ENCODE measurements at regions not wholly inside any gene's neighbourhood (a gene's known extent, or its start where the extent isn't known, plus 50 kb on each side); places are given as distances from the start of the nearest gene placed in this dataset.

- no peak for TF ChIP-seq RARB (CRISPR knock-in tag; IDR thresholded peaks at IDR 0.05)
- TF ChIP-seq ZFP3 (CRISPR knock-in tag; IDR thresholded peaks at IDR 0.05), result no peak
- TF ChIP-seq ARNTL (CRISPR knock-in tag; IDR thresholded peaks at IDR 0.05; ENCODE audit: borderline replicate concordance, low read depth), result no peak
- TF ChIP-seq SNAI2 (CRISPR knock-in tag; IDR thresholded peaks at IDR 0.05), result no peak
- no peak for TF ChIP-seq ZFP30 (CRISPR knock-in tag; IDR thresholded peaks at IDR 0.05)
- TF ChIP-seq, protein P1, sequence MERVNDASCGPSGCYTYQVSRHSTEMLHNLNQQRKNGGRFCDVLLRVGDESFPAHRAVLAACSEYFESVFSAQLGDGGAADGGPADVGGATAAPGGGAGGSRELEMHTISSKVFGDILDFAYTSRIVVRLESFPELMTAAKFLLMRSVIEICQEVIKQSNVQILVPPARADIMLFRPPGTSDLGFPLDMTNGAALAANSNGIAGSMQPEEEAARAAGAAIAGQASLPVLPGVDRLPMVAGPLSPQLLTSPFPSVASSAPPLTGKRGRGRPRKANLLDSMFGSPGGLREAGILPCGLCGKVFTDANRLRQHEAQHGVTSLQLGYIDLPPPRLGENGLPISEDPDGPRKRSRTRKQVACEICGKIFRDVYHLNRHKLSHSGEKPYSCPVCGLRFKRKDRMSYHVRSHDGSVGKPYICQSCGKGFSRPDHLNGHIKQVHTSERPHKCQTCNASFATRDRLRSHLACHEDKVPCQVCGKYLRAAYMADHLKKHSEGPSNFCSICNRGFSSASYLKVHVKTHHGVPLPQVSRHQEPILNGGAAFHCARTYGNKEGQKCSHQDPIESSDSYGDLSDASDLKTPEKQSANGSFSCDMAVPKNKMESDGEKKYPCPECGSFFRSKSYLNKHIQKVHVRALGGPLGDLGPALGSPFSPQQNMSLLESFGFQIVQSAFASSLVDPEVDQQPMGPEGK (CRISPR knock-in tag; IDR thresholded peaks at IDR 0.05; ENCODE audit: borderline replicate concordance), result no peak
- no peak for TF ChIP-seq OSR1 (CRISPR knock-in tag; IDR thresholded peaks at IDR 0.05)
- no peak for TF ChIP-seq ZNF565 (CRISPR knock-in tag; conservative IDR thresholded peaks at IDR 0.05; ENCODE audit: low read depth)
- TF ChIP-seq ISL1 (CRISPR knock-in tag; IDR thresholded peaks at IDR 0.05), result no peak
These were observed 123.3 kb upstream of the MVB12B start for GRCh38 chr9:126203313-126203712.
